Endothelial cell of umbilical vein (primary cell): ENCODE measurements at regions not wholly inside any gene's neighbourhood (a gene's known extent, or its start where the extent isn't known, plus 50 kb on each side); places are given as distances from the start of the nearest gene placed in this dataset.

Experiments
- POLR2A ChIP-seq: IDR thresholded peaks from 2 replicates; pipeline ENCODE4 v1.6.1; 2012; ENCODE audit warnings: low read depth, mild to moderate bottlenecking, control low read depth, low read length
- POLR2AphosphoS5 ChIP-seq: IDR thresholded peaks from 2 replicates; pipeline ENCODE4 v1.6.1; 2012; ENCODE audit warnings: low read depth, mild to moderate bottlenecking, control low read depth, low read length, moderate library complexity; ENCODE audit not compliant: insufficient read depth
- TF ChIP-seq, protein P1 (sequence below), 2 donors: IDR thresholded peaks; 1 replicate in 1 of 2; 2 replicates in 1 of 2; pipeline ENCODE4 v1.5.1; 2011; ENCODE audit warnings: low read length in 2 of 2, mild to moderate bottlenecking in 2 of 2, moderate library complexity in 2 of 2, control low read depth in 1 of 2, inconsistent platforms in 1 of 2, low read depth in 1 of 2; ENCODE audit not compliant: insufficient read depth in 1 of 2; ENCODE audit errors: extremely low read depth in 1 of 2

DNA sequence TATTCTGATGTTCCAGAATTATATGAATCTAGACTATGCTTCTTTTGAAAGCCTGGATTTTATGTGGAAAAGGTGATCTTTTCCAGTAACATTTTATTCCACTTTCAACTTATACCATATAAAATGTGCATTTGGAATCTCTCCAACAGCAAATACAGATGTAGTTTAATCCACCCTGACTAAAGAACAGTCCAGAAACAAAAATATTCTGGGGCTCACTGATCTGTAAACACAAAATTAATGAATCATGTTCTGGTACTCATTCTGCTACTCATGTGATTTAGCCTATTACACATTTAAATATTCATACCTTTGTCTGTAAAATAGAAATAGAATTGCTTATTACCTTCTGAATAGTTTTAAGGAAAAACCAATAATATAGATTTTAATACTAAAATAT is 125.8 kb downstream of the ARRDC3 start:
- TF ChIP-seq, protein P1, sequence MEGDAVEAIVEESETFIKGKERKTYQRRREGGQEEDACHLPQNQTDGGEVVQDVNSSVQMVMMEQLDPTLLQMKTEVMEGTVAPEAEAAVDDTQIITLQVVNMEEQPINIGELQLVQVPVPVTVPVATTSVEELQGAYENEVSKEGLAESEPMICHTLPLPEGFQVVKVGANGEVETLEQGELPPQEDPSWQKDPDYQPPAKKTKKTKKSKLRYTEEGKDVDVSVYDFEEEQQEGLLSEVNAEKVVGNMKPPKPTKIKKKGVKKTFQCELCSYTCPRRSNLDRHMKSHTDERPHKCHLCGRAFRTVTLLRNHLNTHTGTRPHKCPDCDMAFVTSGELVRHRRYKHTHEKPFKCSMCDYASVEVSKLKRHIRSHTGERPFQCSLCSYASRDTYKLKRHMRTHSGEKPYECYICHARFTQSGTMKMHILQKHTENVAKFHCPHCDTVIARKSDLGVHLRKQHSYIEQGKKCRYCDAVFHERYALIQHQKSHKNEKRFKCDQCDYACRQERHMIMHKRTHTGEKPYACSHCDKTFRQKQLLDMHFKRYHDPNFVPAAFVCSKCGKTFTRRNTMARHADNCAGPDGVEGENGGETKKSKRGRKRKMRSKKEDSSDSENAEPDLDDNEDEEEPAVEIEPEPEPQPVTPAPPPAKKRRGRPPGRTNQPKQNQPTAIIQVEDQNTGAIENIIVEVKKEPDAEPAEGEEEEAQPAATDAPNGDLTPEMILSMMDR (IDR thresholded peaks at IDR 0.05; ENCODE audit: extremely low read depth in 1 of 2, insufficient read depth in 1 of 2, low read depth in 1 of 2, low read length in 2 of 2) = no peak
- TF ChIP-seq POLR2AphosphoS5 (no peak), POLR2A (no peak)
